ENCODE measurements at regions not wholly inside any gene's neighbourhood (a gene's known extent, or its start where the extent isn't known, plus 50 kb on each side); places are given as distances from the start of the nearest gene placed in this dataset.

DNA sequence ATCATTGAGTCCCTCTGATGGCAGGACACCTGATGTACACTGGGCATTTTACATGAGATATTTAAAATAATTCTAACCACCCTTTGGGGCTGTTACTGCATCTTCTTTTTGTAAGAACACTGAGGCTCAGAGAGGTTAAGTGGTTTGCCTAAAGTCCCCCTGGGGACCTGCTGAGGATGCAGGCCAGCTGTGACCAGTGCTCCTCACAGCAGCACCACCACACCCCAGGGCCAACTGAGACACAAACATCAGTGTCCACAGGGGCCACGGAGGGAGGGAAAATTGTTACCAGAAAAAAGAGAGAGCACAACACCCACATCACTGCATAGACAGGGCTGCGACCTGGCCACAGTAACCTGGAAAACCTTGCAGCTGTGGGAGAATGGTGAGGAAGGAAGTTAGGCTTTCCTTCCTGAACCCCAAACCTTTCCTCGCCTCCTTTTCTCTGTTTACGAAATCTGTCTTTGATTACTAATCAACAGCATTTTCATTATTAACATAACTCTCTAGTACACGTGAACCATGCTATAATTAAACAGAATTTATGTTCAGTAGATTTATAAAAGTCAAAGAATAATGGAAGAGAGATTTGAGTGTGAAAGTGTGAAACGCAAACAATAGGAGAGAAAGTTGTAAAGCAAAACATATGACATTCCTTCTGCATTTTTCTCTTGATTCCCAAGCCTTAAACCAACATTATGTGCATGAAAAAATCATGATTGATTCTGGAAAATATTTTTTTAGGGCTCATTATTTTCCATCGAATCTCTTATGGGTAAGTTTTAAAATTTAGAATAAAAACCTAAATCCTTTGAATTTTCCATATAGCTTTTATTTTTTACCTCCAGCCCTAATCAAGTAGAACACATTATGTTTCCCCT is 228.1 kb upstream of the DAPK1 start:
- TF ChIP-seq CBX3 (IDR thresholded peaks at IDR 0.05; ENCODE audit: low read depth): no peak
- TF ChIP-seq SP1 (IDR thresholded peaks at IDR 0.05; ENCODE audit: low read depth): no peak
- TF ChIP-seq POLR2A (IDR thresholded peaks at IDR 0.05; ENCODE audit: borderline replicate concordance, extremely low read depth, insufficient read depth, insufficient read length): no peak
- TF ChIP-seq RAD21 (IDR thresholded peaks at IDR 0.05; ENCODE audit: low read depth): no peak
- TF ChIP-seq, protein P1, sequence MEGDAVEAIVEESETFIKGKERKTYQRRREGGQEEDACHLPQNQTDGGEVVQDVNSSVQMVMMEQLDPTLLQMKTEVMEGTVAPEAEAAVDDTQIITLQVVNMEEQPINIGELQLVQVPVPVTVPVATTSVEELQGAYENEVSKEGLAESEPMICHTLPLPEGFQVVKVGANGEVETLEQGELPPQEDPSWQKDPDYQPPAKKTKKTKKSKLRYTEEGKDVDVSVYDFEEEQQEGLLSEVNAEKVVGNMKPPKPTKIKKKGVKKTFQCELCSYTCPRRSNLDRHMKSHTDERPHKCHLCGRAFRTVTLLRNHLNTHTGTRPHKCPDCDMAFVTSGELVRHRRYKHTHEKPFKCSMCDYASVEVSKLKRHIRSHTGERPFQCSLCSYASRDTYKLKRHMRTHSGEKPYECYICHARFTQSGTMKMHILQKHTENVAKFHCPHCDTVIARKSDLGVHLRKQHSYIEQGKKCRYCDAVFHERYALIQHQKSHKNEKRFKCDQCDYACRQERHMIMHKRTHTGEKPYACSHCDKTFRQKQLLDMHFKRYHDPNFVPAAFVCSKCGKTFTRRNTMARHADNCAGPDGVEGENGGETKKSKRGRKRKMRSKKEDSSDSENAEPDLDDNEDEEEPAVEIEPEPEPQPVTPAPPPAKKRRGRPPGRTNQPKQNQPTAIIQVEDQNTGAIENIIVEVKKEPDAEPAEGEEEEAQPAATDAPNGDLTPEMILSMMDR (IDR thresholded peaks at IDR 0.05 in 2 of 3, conservative IDR thresholded peaks at IDR 0.05 in 1 of 3; ENCODE audit: borderline replicate concordance in 1 of 3, insufficient read depth in 1 of 3, low read depth in 2 of 3, low read length in 2 of 3): no peak
- TF ChIP-seq, protein P2, sequence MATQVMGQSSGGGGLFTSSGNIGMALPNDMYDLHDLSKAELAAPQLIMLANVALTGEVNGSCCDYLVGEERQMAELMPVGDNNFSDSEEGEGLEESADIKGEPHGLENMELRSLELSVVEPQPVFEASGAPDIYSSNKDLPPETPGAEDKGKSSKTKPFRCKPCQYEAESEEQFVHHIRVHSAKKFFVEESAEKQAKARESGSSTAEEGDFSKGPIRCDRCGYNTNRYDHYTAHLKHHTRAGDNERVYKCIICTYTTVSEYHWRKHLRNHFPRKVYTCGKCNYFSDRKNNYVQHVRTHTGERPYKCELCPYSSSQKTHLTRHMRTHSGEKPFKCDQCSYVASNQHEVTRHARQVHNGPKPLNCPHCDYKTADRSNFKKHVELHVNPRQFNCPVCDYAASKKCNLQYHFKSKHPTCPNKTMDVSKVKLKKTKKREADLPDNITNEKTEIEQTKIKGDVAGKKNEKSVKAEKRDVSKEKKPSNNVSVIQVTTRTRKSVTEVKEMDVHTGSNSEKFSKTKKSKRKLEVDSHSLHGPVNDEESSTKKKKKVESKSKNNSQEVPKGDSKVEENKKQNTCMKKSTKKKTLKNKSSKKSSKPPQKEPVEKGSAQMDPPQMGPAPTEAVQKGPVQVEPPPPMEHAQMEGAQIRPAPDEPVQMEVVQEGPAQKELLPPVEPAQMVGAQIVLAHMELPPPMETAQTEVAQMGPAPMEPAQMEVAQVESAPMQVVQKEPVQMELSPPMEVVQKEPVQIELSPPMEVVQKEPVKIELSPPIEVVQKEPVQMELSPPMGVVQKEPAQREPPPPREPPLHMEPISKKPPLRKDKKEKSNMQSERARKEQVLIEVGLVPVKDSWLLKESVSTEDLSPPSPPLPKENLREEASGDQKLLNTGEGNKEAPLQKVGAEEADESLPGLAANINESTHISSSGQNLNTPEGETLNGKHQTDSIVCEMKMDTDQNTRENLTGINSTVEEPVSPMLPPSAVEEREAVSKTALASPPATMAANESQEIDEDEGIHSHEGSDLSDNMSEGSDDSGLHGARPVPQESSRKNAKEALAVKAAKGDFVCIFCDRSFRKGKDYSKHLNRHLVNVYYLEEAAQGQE (IDR thresholded peaks at IDR 0.05; ENCODE audit: low read depth): no peak
- TF ChIP-seq EZH2phosphoT487 (IDR thresholded peaks at IDR 0.05; ENCODE audit: borderline replicate concordance): no peak
- no peak for TF ChIP-seq POLR2AphosphoS5 (IDR thresholded peaks at IDR 0.05; ENCODE audit: low read depth, low read length)
- no peak for TF ChIP-seq FOSL1 (IDR thresholded peaks at IDR 0.05; ENCODE audit: low read depth)
- TF ChIP-seq, protein P3, sequence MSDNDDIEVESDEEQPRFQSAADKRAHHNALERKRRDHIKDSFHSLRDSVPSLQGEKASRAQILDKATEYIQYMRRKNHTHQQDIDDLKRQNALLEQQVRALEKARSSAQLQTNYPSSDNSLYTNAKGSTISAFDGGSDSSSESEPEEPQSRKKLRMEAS (IDR thresholded peaks at IDR 0.05): no peak
- TF ChIP-seq YY1 (IDR thresholded peaks at IDR 0.05; ENCODE audit: extremely low read depth, insufficient replicate concordance, low read depth, low read length): no peak

Measured in HCT116 (cell line).